ENCODE measurements at regions not wholly inside any gene's neighbourhood (a gene's known extent, or its start where the extent isn't known, plus 50 kb on each side); places are given as distances from the start of the nearest gene placed in this dataset.

GRCh38 chr4:14545163-14545562 is 457.1 kb upstream of the CPEB2 start:
- no peak overlapping the region for H3K18ac ChIP-seq (ENCODE audit: extremely low read depth, low read length)
- H3K14ac ChIP-seq (ENCODE audit: insufficient read length) = no peak overlapping the region
- no peaks in the 10 kb centered on the region for H3K4me1 ChIP-seq (replicated peaks in 1 of 4; ENCODE audit: control insufficient read depth in 3 of 4, insufficient read depth in 4 of 4, low read length in 3 of 4)
- H3K56ac ChIP-seq (replicated peaks; ENCODE audit: insufficient read length, low read depth, low read length) = no peak overlapping the region
- 92% methylated on average over 5 of the region's 5 CpGs; no CpG with 5 or more reads in 1 of the 2 experiments for WGBS, 2 experiments (ENCODE audit: extremely low coverage in 1 of 2, insufficient coverage in 1 of 2, insufficient read length in 1 of 2, insufficient replicate concordance in 2 of 2, low coverage in 1 of 2, low lambda C conversion rate in 2 of 2, missing lambda C conversion rate in 1 of 2)
- H3K23ac ChIP-seq (ENCODE audit: insufficient read length) = no peak overlapping the region
- H3K4me2 ChIP-seq (ENCODE audit: insufficient read depth in 1 of 2, low read depth in 2 of 2, low read length in 2 of 2) = no peak overlapping the region
- DNase-seq (ENCODE audit: low read depth in 1 of 2, low spot score in 2 of 2) = no peak
- no peaks in the 10 kb centered on the region for H3K23me2 ChIP-seq (ENCODE audit: low read depth, low read length)
- H2BK120ac ChIP-seq (replicated peaks; ENCODE audit: low read depth, low read length) = no peak overlapping the region
- H2BK15ac ChIP-seq (ENCODE audit: low read length) = no peak overlapping the region
- no peak overlapping the region for H2BK20ac ChIP-seq (ENCODE audit: low read length)
- no peak overlapping the region for H4K5ac ChIP-seq (ENCODE audit: insufficient read length, low read depth, low read length)
- no peak overlapping the region for H2BK12ac ChIP-seq (ENCODE audit: low read depth, low read length)
- H3K4ac ChIP-seq (replicated peaks; ENCODE audit: insufficient read length, low read depth, low read length) = no peak overlapping the region
- H3K36me3 ChIP-seq (ENCODE audit: control insufficient read depth in 2 of 4, insufficient read depth in 4 of 4, low read length in 3 of 4) = no peaks in the 10 kb centered on the region
- H2AFZ ChIP-seq (ENCODE audit: low read length) = no peak overlapping the region
- H4K20me1 ChIP-seq (replicated peaks in 1 of 2; ENCODE audit: control insufficient read depth in 1 of 2, insufficient read depth in 2 of 2, low read length in 2 of 2) = no peaks in the 10 kb centered on the region
- POLR2A ChIA-PET (ENCODE audit: partially characterized antibody) = no interaction called here
- H4K91ac ChIP-seq (replicated peaks; ENCODE audit: insufficient read length, low read length) = no peak overlapping the region
- H3K4me3 ChIP-seq (ENCODE audit: extremely low read depth in 1 of 4, insufficient read depth in 2 of 4, low read depth in 3 of 4, low read length in 4 of 4) = no peak overlapping the region
- H3K9me3 ChIP-seq (ENCODE audit: insufficient read depth in 2 of 2, low read depth in 1 of 2, low read length in 1 of 2) = no peaks in the 10 kb centered on the region
- H4K8ac ChIP-seq (ENCODE audit: extremely low read depth, insufficient read depth, low read length) = no peak overlapping the region
- no peak overlapping the region for H2AK5ac ChIP-seq (ENCODE audit: low read depth, low read length)
- no peak overlapping the region for H3K27ac ChIP-seq (ENCODE audit: low read depth, low read length)
- H3K27me3 ChIP-seq (replicated peaks in 1 of 4; ENCODE audit: control insufficient read depth in 3 of 4, extremely low read depth in 1 of 4, insufficient read depth in 3 of 4, low read length in 3 of 4) = no peaks in the 10 kb centered on the region
- H3K9ac ChIP-seq (replicated peaks in 1 of 4; ENCODE audit: extremely low read depth in 1 of 4, low read depth in 3 of 4, low read length in 3 of 4) = no peak overlapping the region
- H3K79me1 ChIP-seq (ENCODE audit: low read depth, low read length) = no peaks in the 10 kb centered on the region
- CTCF ChIA-PET (ENCODE audit: partially characterized antibody) = no interaction called here
- no peak for FAIRE-seq
- no peaks in the 10 kb centered on the region for H3K79me2 ChIP-seq (ENCODE audit: control insufficient read depth in 1 of 2, insufficient read depth in 2 of 2, low read length in 2 of 2)
- no peak overlapping the region for H2BK5ac ChIP-seq (ENCODE audit: low read depth, low read length)
- TF ChIP-seq ATF2 (IDR thresholded peaks at IDR 0.05; ENCODE audit: low read length) (no peak), RAD21 (IDR thresholded peaks at IDR 0.05 in 1 of 2, conservative IDR thresholded peaks at IDR 0.05 in 1 of 2; ENCODE audit: low read depth in 2 of 2, low read length in 2 of 2) (no peak), TBP (IDR thresholded peaks at IDR 0.05; ENCODE audit: low read depth, low read length) (no peak), SIN3A (conservative IDR thresholded peaks at IDR 0.05 in 1 of 2, IDR thresholded peaks at IDR 0.05 in 1 of 2; ENCODE audit: low read depth in 1 of 2, low read length in 2 of 2) (no peak), POLR2AphosphoS5 (IDR thresholded peaks at IDR 0.05; ENCODE audit: low read depth, low read length) (no peak), HDAC2 (IDR thresholded peaks at IDR 0.05; ENCODE audit: borderline replicate concordance in 1 of 2, low read depth in 2 of 2, low read length in 2 of 2) (no peak), TAF1 (IDR thresholded peaks at IDR 0.05; ENCODE audit: low read depth, low read length) (no peak)

Data from H1 (cell line).